ENCODE measurements at regions not wholly inside any gene's neighbourhood (a gene's known extent, or its start where the extent isn't known, plus 50 kb on each side); places are given as distances from the start of the nearest gene placed in this dataset.

- Mint-ChIP-seq H3K4me1 (ENCODE audit: low read depth) (no peaks in the 10 kb centered on the region), H3K27me3 (peaks cover 33% of the 10 kb centered on the region), H3K27ac (no peak overlapping the region)
These were observed 92.0 kb upstream of the GPR26 start for GRCh38 chr10:123574109-123574698.

GRCh38 chr10:123575105-123575504, 91.0 kb upstream of the GPR26 start:
- Mint-ChIP-seq H3K36me3 (ENCODE audit: low read depth) (no peaks in the 10 kb centered on the region), H3K4me3 (no peak overlapping the region), H3K27ac (no peak overlapping the region), H3K27me3 (peaks cover 33% of the 10 kb centered on the region), H3K9me3 (no peaks in the 10 kb centered on the region), H3K4me1 (ENCODE audit: low read depth) (no peaks in the 10 kb centered on the region)
- intact Hi-C loops (cut with micrococcal nuclease), result no loop called here

More at GRCh38 chr10:123574109-123574698, 92.0 kb upstream of the GPR26 start:
- no peaks in the 10 kb centered on the region for H3K36me3 Mint-ChIP-seq (ENCODE audit: low read depth)
- H3K9me3 Mint-ChIP-seq, result no peaks in the 10 kb centered on the region
- intact Hi-C loops (cut with micrococcal nuclease), result no loop called here
- H3K4me3 Mint-ChIP-seq, result no peak overlapping the region

- H3K9me3 Mint-ChIP-seq, result no peaks in the 10 kb centered on the region
- no peak overlapping the region for H3K4me3 Mint-ChIP-seq
- H3K27ac Mint-ChIP-seq, result no peak overlapping the region
- no peaks in the 10 kb centered on the region for H3K36me3 Mint-ChIP-seq (ENCODE audit: low read depth)
- H3K4me1 Mint-ChIP-seq (ENCODE audit: low read depth), result no peaks in the 10 kb centered on the region
- H3K27me3 Mint-ChIP-seq, result peaks cover 31% of the 10 kb centered on the region
- intact Hi-C loops (cut with micrococcal nuclease), result no loop called here
These were observed 89.4 kb upstream of the GPR26 start for GRCh38 chr10:123576706-123577105.

GRCh38 chr10:123577921-123578461, 88.2 kb upstream of the GPR26 start:
- Mint-ChIP-seq H3K36me3 (ENCODE audit: low read depth) (no peaks in the 10 kb centered on the region), H3K4me3 (no peak overlapping the region), H3K27ac (no peak overlapping the region), H3K4me1 (ENCODE audit: low read depth) (no peaks in the 10 kb centered on the region), H3K27me3 (peaks cover 30% of the 10 kb centered on the region), H3K9me3 (no peaks in the 10 kb centered on the region)
- intact Hi-C loops (cut with micrococcal nuclease), result no loop called here

GRCh38 chr10:123578721-123579120, 87.4 kb upstream of the GPR26 start:
- Mint-ChIP-seq H3K4me1 (ENCODE audit: low read depth) (no peaks in the 10 kb centered on the region), H3K4me3 (no peak overlapping the region), H3K27me3 (peaks cover 33% of the 10 kb centered on the region), H3K36me3 (ENCODE audit: low read depth) (no peaks in the 10 kb centered on the region), H3K27ac (no peak overlapping the region), H3K9me3 (no peaks in the 10 kb centered on the region)
- intact Hi-C loops (cut with micrococcal nuclease), result no loop called here

GRCh38 chr10:123579675-123580074, 86.5 kb upstream of the GPR26 start:
- no peaks in the 10 kb centered on the region for H3K9me3 Mint-ChIP-seq
- H3K36me3 Mint-ChIP-seq (ENCODE audit: low read depth), result no peaks in the 10 kb centered on the region
- H3K27ac Mint-ChIP-seq, result no peak overlapping the region
- intact Hi-C loops (cut with micrococcal nuclease), result no loop called here
- H3K4me3 Mint-ChIP-seq, result no peak overlapping the region
- H3K4me1 Mint-ChIP-seq (ENCODE audit: low read depth), result no peaks in the 10 kb centered on the region
- peaks cover 35% of the 10 kb centered on the region for H3K27me3 Mint-ChIP-seq

GRCh38 chr10:123580426-123580825, 85.7 kb upstream of the GPR26 start:
- Mint-ChIP-seq H3K36me3 (ENCODE audit: low read depth) (no peaks in the 10 kb centered on the region), H3K27ac (no peak overlapping the region), H3K27me3 (peaks cover 42% of the 10 kb centered on the region), H3K9me3 (no peaks in the 10 kb centered on the region), H3K4me1 (ENCODE audit: low read depth) (no peaks in the 10 kb centered on the region), H3K4me3 (no peak overlapping the region)
- intact Hi-C loops (cut with micrococcal nuclease), result no loop called here

GRCh38 chr10:123581656-123582055, 84.5 kb upstream of the GPR26 start:
- no peaks in the 10 kb centered on the region for H3K4me1 Mint-ChIP-seq (ENCODE audit: low read depth)
- H3K9me3 Mint-ChIP-seq, result no peaks in the 10 kb centered on the region
- intact Hi-C loops (cut with micrococcal nuclease), result loop anchor here (1.0 kb wide), 1 partner anchor 387 kb away; no protein-coding TSS in a partner anchor
- no peak overlapping the region for H3K27ac Mint-ChIP-seq
- no peaks in the 10 kb centered on the region for H3K36me3 Mint-ChIP-seq (ENCODE audit: low read depth)
- peaks cover 44% of the 10 kb centered on the region for H3K27me3 Mint-ChIP-seq
- H3K4me3 Mint-ChIP-seq, result no peak overlapping the region

- Mint-ChIP-seq H3K4me3 (no peak overlapping the region), H3K36me3 (ENCODE audit: low read depth) (no peaks in the 10 kb centered on the region), H3K9me3 (no peaks in the 10 kb centered on the region), H3K27me3 (peaks cover 44% of the 10 kb centered on the region), H3K27ac (no peak overlapping the region), H3K4me1 (ENCODE audit: low read depth) (no peaks in the 10 kb centered on the region)
- intact Hi-C loops (cut with micrococcal nuclease), result loop anchor here (1.0 kb wide), 1 partner anchor 386 kb away; no protein-coding TSS in a partner anchor
These were observed 83.8 kb upstream of the GPR26 start for GRCh38 chr10:123582084-123582989.

- H3K4me3 Mint-ChIP-seq, result no peak overlapping the region
- H3K36me3 Mint-ChIP-seq (ENCODE audit: low read depth), result no peaks in the 10 kb centered on the region
- H3K27me3 Mint-ChIP-seq, result peaks cover 45% of the 10 kb centered on the region
- no peaks in the 10 kb centered on the region for H3K9me3 Mint-ChIP-seq
- intact Hi-C loops (cut with micrococcal nuclease), result no loop called here
- no peaks in the 10 kb centered on the region for H3K4me1 Mint-ChIP-seq (ENCODE audit: low read depth)
- H3K27ac Mint-ChIP-seq, result no peak overlapping the region
These were observed 82.3 kb upstream of the GPR26 start for GRCh38 chr10:123583639-123584418.

- H3K27me3 Mint-ChIP-seq, result peaks cover 46% of the 10 kb centered on the region
- no peak overlapping the region for H3K4me3 Mint-ChIP-seq
- intact Hi-C loops (cut with micrococcal nuclease), result no loop called here
- H3K9me3 Mint-ChIP-seq, result no peaks in the 10 kb centered on the region
- no peaks in the 10 kb centered on the region for H3K4me1 Mint-ChIP-seq (ENCODE audit: low read depth)
- H3K27ac Mint-ChIP-seq, result no peak overlapping the region
- H3K36me3 Mint-ChIP-seq (ENCODE audit: low read depth), result no peaks in the 10 kb centered on the region
These were observed 81.8 kb upstream of the GPR26 start for GRCh38 chr10:123584419-123584775.

- Mint-ChIP-seq H3K27ac (no peak overlapping the region), H3K4me1 (ENCODE audit: low read depth) (no peaks in the 10 kb centered on the region)
- intact Hi-C loops (cut with micrococcal nuclease), result no loop called here
These were observed 80.4 kb upstream of the GPR26 start for GRCh38 chr10:123585477-123586445.

GRCh38 chr10:123587110-123587509, 79.0 kb upstream of the GPR26 start:
- Mint-ChIP-seq H3K36me3 (ENCODE audit: low read depth) (no peaks in the 10 kb centered on the region), H3K9me3 (no peaks in the 10 kb centered on the region), H3K27ac (no peak overlapping the region), H3K27me3 (peaks cover 45% of the 10 kb centered on the region), H3K4me3 (no peak overlapping the region), H3K4me1 (ENCODE audit: low read depth) (no peaks in the 10 kb centered on the region)
- intact Hi-C loops (cut with micrococcal nuclease), result no loop called here

More at GRCh38 chr10:123585477-123586445, 80.4 kb upstream of the GPR26 start:
- no peaks in the 10 kb centered on the region for H3K9me3 Mint-ChIP-seq
- peaks cover 45% of the 10 kb centered on the region for H3K27me3 Mint-ChIP-seq
- H3K36me3 Mint-ChIP-seq (ENCODE audit: low read depth), result no peaks in the 10 kb centered on the region
- H3K4me3 Mint-ChIP-seq, result no peak overlapping the region
